MM.1S (cell line): ENCODE measurements at regions not wholly inside any gene's neighbourhood (a gene's known extent, or its start where the extent isn't known, plus 50 kb on each side); places are given as distances from the start of the nearest gene placed in this dataset.

Experiments used
- EZH2 ChIP-seq: fragments of 300-600 bp; sonication (generic); optimal IDR thresholded peaks from 2 replicates; pipeline ENCODE3; 2017; ENCODE audit warnings: low read depth, mild to moderate bottlenecking, antibody characterized with exemption, low read length, mixed read lengths
- EZH2phosphoT487 ChIP-seq: fragments of 300-600 bp; sonication (generic); IDR thresholded peaks from 2 replicates; pipeline ENCODE4 v1.6.1; 2018; ENCODE audit warnings: antibody characterized with exemption, low read length
- TF ChIP-seq, protein P1 (sequence below): fragments of 300-600 bp; sonication (generic); IDR thresholded peaks from 2 replicates; pipeline ENCODE4 v1.5.1; 2016; ENCODE audit warnings: antibody characterized with exemption, low read length, mixed read lengths

GRCh38 chr9:134993996-134994720 is 76.4 kb upstream of the FCN1 start:
- TF ChIP-seq, protein P1, sequence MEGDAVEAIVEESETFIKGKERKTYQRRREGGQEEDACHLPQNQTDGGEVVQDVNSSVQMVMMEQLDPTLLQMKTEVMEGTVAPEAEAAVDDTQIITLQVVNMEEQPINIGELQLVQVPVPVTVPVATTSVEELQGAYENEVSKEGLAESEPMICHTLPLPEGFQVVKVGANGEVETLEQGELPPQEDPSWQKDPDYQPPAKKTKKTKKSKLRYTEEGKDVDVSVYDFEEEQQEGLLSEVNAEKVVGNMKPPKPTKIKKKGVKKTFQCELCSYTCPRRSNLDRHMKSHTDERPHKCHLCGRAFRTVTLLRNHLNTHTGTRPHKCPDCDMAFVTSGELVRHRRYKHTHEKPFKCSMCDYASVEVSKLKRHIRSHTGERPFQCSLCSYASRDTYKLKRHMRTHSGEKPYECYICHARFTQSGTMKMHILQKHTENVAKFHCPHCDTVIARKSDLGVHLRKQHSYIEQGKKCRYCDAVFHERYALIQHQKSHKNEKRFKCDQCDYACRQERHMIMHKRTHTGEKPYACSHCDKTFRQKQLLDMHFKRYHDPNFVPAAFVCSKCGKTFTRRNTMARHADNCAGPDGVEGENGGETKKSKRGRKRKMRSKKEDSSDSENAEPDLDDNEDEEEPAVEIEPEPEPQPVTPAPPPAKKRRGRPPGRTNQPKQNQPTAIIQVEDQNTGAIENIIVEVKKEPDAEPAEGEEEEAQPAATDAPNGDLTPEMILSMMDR: no peak
- TF ChIP-seq EZH2phosphoT487: no peak
- no peak for TF ChIP-seq EZH2
